SJCRH30 (cell line): ENCODE measurements at regions not wholly inside any gene's neighbourhood (a gene's known extent, or its start where the extent isn't known, plus 50 kb on each side); places are given as distances from the start of the nearest gene placed in this dataset.
"Not testable (repeated sequence)": the region's sequence is repeated elsewhere in the genome, so short reads cannot be mapped to it uniquely, and the experiment has no call there.

Experiments used
- DNase-seq, 2 experiments: peaks; one replicate each; pipeline ENCODE4 v3.0.0-alpha.2; 2015 to 2020
- H3K27ac ChIP-seq: fragments of 250-450 bp; sonication (Bioruptor Pico); 2 replicates; pipeline ENCODE4 v1.5.1; 2020; ENCODE audit warnings: mild to moderate bottlenecking, moderate library complexity
- H3K27me3 ChIP-seq: fragments of 250-450 bp; sonication (Bioruptor Pico); 2 replicates; pipeline ENCODE4 v1.5.1; 2020; ENCODE audit warnings: mild to moderate bottlenecking, moderate library complexity
- H3K36me3 ChIP-seq: fragments of 250-450 bp; sonication (Bioruptor Pico); 2 replicates; pipeline ENCODE4 v1.5.1; 2020; ENCODE audit warnings: mild to moderate bottlenecking, moderate library complexity
- H3K4me1 ChIP-seq: fragments of 250-450 bp; sonication (Bioruptor Pico); 2 replicates; pipeline ENCODE4 v1.5.1; 2020; ENCODE audit warnings: mild to moderate bottlenecking, moderate library complexity
- H3K4me3 ChIP-seq: fragments of 250-450 bp; sonication (Bioruptor Pico); 2 replicates; pipeline ENCODE4 v1.5.1; 2020; ENCODE audit warnings: mild to moderate bottlenecking, moderate library complexity
- H3K9me3 ChIP-seq: fragments of 250-450 bp; sonication (Bioruptor Pico); replicated peaks from 2 replicates; pipeline ENCODE4 v1.5.1; 2020; ENCODE audit warnings: mild to moderate bottlenecking, moderate library complexity

GRCh38 chr1:146600720-146601307 is 337.3 kb upstream of the NBPF12 start:
- not testable (repeated sequence) for H3K27ac ChIP-seq, H3K4me1 ChIP-seq, H3K36me3 ChIP-seq, H3K9me3 ChIP-seq, DNase-seq, H3K4me3 ChIP-seq, H3K27me3 ChIP-seq

GRCh38 chr1:146599906-146600305 is 338.2 kb upstream of the NBPF12 start:
- not testable (repeated sequence) for H3K27me3 ChIP-seq, H3K4me3 ChIP-seq, H3K27ac ChIP-seq, DNase-seq, H3K36me3 ChIP-seq, H3K4me1 ChIP-seq, H3K9me3 ChIP-seq

GRCh38 chr1:146581229-146581628 is 352.4 kb upstream of the NOTCH2NLA start:
- not testable (repeated sequence) for H3K27me3 ChIP-seq, H3K4me1 ChIP-seq, H3K27ac ChIP-seq, H3K36me3 ChIP-seq, H3K4me3 ChIP-seq, DNase-seq, H3K9me3 ChIP-seq

GRCh38 chr1:146567541-146567940 is 338.7 kb upstream of the NOTCH2NLA start:
- H3K27ac ChIP-seq, H3K4me1 ChIP-seq, H3K4me3 ChIP-seq, H3K27me3 ChIP-seq, DNase-seq, H3K36me3 ChIP-seq, H3K9me3 ChIP-seq: not testable (repeated sequence)

GRCh38 chr1:146558032-146558431 is 329.2 kb upstream of the NOTCH2NLA start:
- H3K4me3 ChIP-seq, H3K9me3 ChIP-seq, H3K4me1 ChIP-seq, DNase-seq, H3K36me3 ChIP-seq, H3K27me3 ChIP-seq, H3K27ac ChIP-seq: not testable (repeated sequence)

- H3K27ac ChIP-seq, H3K9me3 ChIP-seq: not testable (repeated sequence)
Measured at GRCh38 chr1:146556405-146556804, 327.6 kb upstream of the NOTCH2NLA start.

GRCh38 chr1:146552414-146552813 is 323.6 kb upstream of the NOTCH2NLA start:
- H3K9me3 ChIP-seq, H3K27ac ChIP-seq, H3K4me1 ChIP-seq, H3K27me3 ChIP-seq, H3K36me3 ChIP-seq, DNase-seq, H3K4me3 ChIP-seq: not testable (repeated sequence)

More at GRCh38 chr1:146556405-146556804, 327.6 kb upstream of the NOTCH2NLA start:
- not testable (repeated sequence) for H3K4me1 ChIP-seq, H3K4me3 ChIP-seq, H3K27me3 ChIP-seq, DNase-seq, H3K36me3 ChIP-seq

GRCh38 chr1:146548684-146549083 is 319.9 kb upstream of the NOTCH2NLA start:
- H3K4me1 ChIP-seq, H3K27ac ChIP-seq, H3K4me3 ChIP-seq, H3K27me3 ChIP-seq, DNase-seq, H3K36me3 ChIP-seq, H3K9me3 ChIP-seq: not testable (repeated sequence)

- DNase-seq, H3K27ac ChIP-seq, H3K4me1 ChIP-seq, H3K27me3 ChIP-seq, H3K9me3 ChIP-seq, H3K36me3 ChIP-seq, H3K4me3 ChIP-seq: not testable (repeated sequence)
Measured at GRCh38 chr1:146546189-146546588, 317.4 kb upstream of the NOTCH2NLA start.

- not testable (repeated sequence) for H3K9me3 ChIP-seq, H3K36me3 ChIP-seq, H3K4me3 ChIP-seq, H3K4me1 ChIP-seq, H3K27me3 ChIP-seq, H3K27ac ChIP-seq, DNase-seq
Measured at GRCh38 chr1:146537775-146538373, 309.1 kb upstream of the NOTCH2NLA start.

GRCh38 chr1:146536028-146536427 is 307.2 kb upstream of the NOTCH2NLA start:
- not testable (repeated sequence) for H3K4me3 ChIP-seq, H3K27ac ChIP-seq, H3K27me3 ChIP-seq, DNase-seq, H3K4me1 ChIP-seq, H3K9me3 ChIP-seq, H3K36me3 ChIP-seq

GRCh38 chr1:146535575-146535974 is 306.8 kb upstream of the NOTCH2NLA start:
- H3K4me1 ChIP-seq, H3K4me3 ChIP-seq, DNase-seq, H3K27ac ChIP-seq, H3K27me3 ChIP-seq, H3K36me3 ChIP-seq, H3K9me3 ChIP-seq: not testable (repeated sequence)

- not testable (repeated sequence) for H3K4me1 ChIP-seq, H3K27me3 ChIP-seq, H3K9me3 ChIP-seq, H3K36me3 ChIP-seq, DNase-seq, H3K27ac ChIP-seq, H3K4me3 ChIP-seq
Measured at GRCh38 chr1:146530958-146531357, 302.1 kb upstream of the NOTCH2NLA start.

GRCh38 chr1:146522812-146523211 is 294.0 kb upstream of the NOTCH2NLA start:
- not testable (repeated sequence) for H3K9me3 ChIP-seq, H3K36me3 ChIP-seq, DNase-seq, H3K4me1 ChIP-seq, H3K27ac ChIP-seq, H3K27me3 ChIP-seq, H3K4me3 ChIP-seq

- DNase-seq, H3K36me3 ChIP-seq, H3K27me3 ChIP-seq, H3K4me3 ChIP-seq, H3K4me1 ChIP-seq, H3K9me3 ChIP-seq, H3K27ac ChIP-seq: not testable (repeated sequence)
Measured at GRCh38 chr1:146522345-146522744, 293.5 kb upstream of the NOTCH2NLA start.

- H3K9me3 ChIP-seq, DNase-seq, H3K4me1 ChIP-seq, H3K4me3 ChIP-seq, H3K27me3 ChIP-seq, H3K36me3 ChIP-seq, H3K27ac ChIP-seq: not testable (repeated sequence)
Measured at GRCh38 chr1:146521804-146522203, 293.0 kb upstream of the NOTCH2NLA start.
